OCI-LY7 (cell line): ENCODE measurements at regions not wholly inside any gene's neighbourhood (a gene's known extent, or its start where the extent isn't known, plus 50 kb on each side); places are given as distances from the start of the nearest gene placed in this dataset.

ENCODE experiments used
- BruUV-seq: library from RNA; stranded (reverse); fragments of 400-500 nt; replicated peaks from 2 replicates; lab custom pipeline; 2021; lab: Mats Ljungman, UMichigan
- CTCF ChIA-PET: fragments of 300-600 bp; sonication (Branson Sonifier 250); formaldehyde crosslinking; loops from one replicate; lab custom pipeline; 2022; ENCODE audit warnings: antibody characterized with exemption; ENCODE audit not compliant: unreplicated experiment; lab: Charles Lee
- POLR2A ChIA-PET: fragments of 300-600 bp; sonication (Branson Sonifier 250); formaldehyde crosslinking; loops from one replicate; lab custom pipeline; 2022; ENCODE audit warnings: antibody characterized with exemption; lab: Charles Lee
- DNase-seq: peaks from one replicate; pipeline ENCODE4 v3.0.0-alpha.2; 2015; ENCODE audit warnings: low spot score
- H2AFZ ChIP-seq: fragments of 200-600 bp; sonication (generic), shearing (Covaris generic); 2 replicates; pipeline ENCODE4 v1.6.1; 2014; ENCODE audit warnings: mild to moderate bottlenecking, antibody characterized with exemption, low read length, moderate library complexity
- H3K27ac ChIP-seq: fragments of 200-600 bp; sonication (generic); 2 replicates; pipeline ENCODE4 v1.5.1; 2014; ENCODE audit warnings: mixed run types, low read depth, mild to moderate bottlenecking, moderate library complexity, low read length, inconsistent platforms; ENCODE audit not compliant: poor library complexity, severe bottlenecking
- H3K36me3 ChIP-seq: fragments of 200-600 bp; sonication (generic); 2 replicates; pipeline ENCODE4 v1.6.1; 2014; ENCODE audit warnings: mild to moderate bottlenecking, antibody characterized with exemption, low read length, moderate library complexity, mixed read lengths; ENCODE audit not compliant: insufficient read depth
- H3K4me1 ChIP-seq: fragments of 200-600 bp; sonication (generic); 2 replicates; pipeline ENCODE4 v1.5.1; 2014; ENCODE audit warnings: mild to moderate bottlenecking, low read length; ENCODE audit not compliant: insufficient read depth, poor library complexity, severe bottlenecking
- H3K4me2 ChIP-seq: fragments of 200-600 bp; sonication (generic); 2 replicates; pipeline ENCODE4 v1.6.1; 2014; ENCODE audit warnings: mild to moderate bottlenecking, low read length
- H3K4me3 ChIP-seq: fragments of 200-600 bp; sonication (generic); 2 replicates; pipeline ENCODE4 v1.5.1; 2014; ENCODE audit warnings: mild to moderate bottlenecking, low read depth, low read length; ENCODE audit not compliant: poor library complexity, severe bottlenecking
- H3K79me2 ChIP-seq: fragments of 200-600 bp; sonication (generic); 2 replicates; pipeline ENCODE4 v1.6.1; 2016; ENCODE audit warnings: low read depth, mild to moderate bottlenecking, low read length, moderate library complexity, mixed read lengths; ENCODE audit not compliant: insufficient read depth
- H3K9me2 ChIP-seq: fragments of 200-600 bp; sonication (generic); 2 replicates; pipeline ENCODE4 v1.6.1; 2016; ENCODE audit warnings: mild to moderate bottlenecking, low read length, mixed read lengths; ENCODE audit not compliant: insufficient read depth
- H3K9me3 ChIP-seq: fragments of 200-600 bp; sonication (generic); 2 replicates; pipeline ENCODE4 v1.6.1; 2014; ENCODE audit warnings: mild to moderate bottlenecking, mixed run types, low read length, mixed read lengths
- H4K20me1 ChIP-seq: fragments of 200-600 bp; sonication (generic); 2 replicates; pipeline ENCODE4 v1.6.1; 2014; ENCODE audit warnings: mild to moderate bottlenecking, antibody characterized with exemption, low read length, moderate library complexity, mixed read lengths; ENCODE audit not compliant: insufficient read depth
- EZH2phosphoT487 ChIP-seq: fragments of 200-600 bp; sonication (generic); IDR thresholded peaks from 2 replicates; pipeline ENCODE4 v1.6.1; 2018; ENCODE audit warnings: low read depth, borderline replicate concordance, mild to moderate bottlenecking, mixed run types, antibody characterized with exemption, low read length, moderate library complexity, mixed read lengths
- intact Hi-C: fragments of 100-400 bp; cut with micrococcal nuclease; formaldehyde crosslinking; loops from one replicate; pipeline ENCODE4 v1.10.0; 2022; ENCODE audit not compliant: unreplicated experiment
- TF ChIP-seq, protein P1 (sequence below): fragments of 200-600 bp; sonication (generic); conservative IDR thresholded peaks from 2 replicates; pipeline ENCODE4 v1.5.1; 2014; ENCODE audit warnings: mild to moderate bottlenecking, antibody characterized with exemption, low read length, moderate library complexity, mixed read lengths

DNA sequence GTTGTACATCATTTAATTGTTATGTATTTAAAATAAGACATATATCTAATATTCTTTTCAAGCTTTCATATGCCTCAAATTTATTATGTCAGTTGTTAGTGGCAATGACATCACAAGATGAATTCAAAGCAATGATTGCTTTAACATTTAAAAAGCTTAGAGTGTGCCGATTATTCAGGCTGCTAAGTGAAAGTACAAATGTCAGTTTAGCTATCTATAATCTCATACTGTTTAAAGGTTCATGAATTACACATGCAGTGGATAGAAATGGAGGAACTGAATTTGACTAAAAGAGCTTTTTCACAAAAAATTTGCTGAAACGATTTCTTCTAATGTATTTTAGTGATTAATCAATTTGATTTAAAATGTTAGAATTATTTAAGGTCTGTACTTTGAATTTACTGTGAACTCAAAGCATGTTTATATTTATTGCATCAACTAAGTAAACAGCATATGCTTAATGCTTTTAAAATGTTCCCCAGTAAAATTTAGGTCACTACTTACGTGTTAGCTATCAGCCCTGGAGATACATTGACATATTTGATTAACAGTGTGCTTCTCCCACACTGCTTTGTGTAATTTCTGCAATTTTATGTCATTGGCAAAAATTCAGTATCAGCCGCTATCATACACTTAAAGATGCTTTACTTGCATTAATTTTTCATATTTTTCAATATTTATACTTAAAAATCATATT lies 334.9 kb downstream of the PARP8 start:
- Histone ChIP-seq H2AFZ (no peak overlapping the region), H4K20me1 (no peaks in the 10 kb centered on the region), H3K4me1 (no peaks in the 10 kb centered on the region), H3K4me3 (no peak overlapping the region), H3K79me2 (no peaks in the 10 kb centered on the region), H3K27ac (no peak overlapping the region), H3K9me2 (no peaks in the 10 kb centered on the region), H3K9me3 (no peaks in the 10 kb centered on the region), H3K4me2 (no peak overlapping the region), H3K36me3 (no peaks in the 10 kb centered on the region)
- intact Hi-C loops = no loop called here
- POLR2A ChIA-PET = interaction anchor here (0.7 to 1.6 kb wide), 2 partner anchors 20 to 609 kb away, joined by 3 read pairs; no protein-coding TSS in a partner anchor
- BruUV-seq = no TSS peak
- CTCF ChIA-PET = no interaction called here
- no peak for DNase-seq
- TF ChIP-seq, protein P1, sequence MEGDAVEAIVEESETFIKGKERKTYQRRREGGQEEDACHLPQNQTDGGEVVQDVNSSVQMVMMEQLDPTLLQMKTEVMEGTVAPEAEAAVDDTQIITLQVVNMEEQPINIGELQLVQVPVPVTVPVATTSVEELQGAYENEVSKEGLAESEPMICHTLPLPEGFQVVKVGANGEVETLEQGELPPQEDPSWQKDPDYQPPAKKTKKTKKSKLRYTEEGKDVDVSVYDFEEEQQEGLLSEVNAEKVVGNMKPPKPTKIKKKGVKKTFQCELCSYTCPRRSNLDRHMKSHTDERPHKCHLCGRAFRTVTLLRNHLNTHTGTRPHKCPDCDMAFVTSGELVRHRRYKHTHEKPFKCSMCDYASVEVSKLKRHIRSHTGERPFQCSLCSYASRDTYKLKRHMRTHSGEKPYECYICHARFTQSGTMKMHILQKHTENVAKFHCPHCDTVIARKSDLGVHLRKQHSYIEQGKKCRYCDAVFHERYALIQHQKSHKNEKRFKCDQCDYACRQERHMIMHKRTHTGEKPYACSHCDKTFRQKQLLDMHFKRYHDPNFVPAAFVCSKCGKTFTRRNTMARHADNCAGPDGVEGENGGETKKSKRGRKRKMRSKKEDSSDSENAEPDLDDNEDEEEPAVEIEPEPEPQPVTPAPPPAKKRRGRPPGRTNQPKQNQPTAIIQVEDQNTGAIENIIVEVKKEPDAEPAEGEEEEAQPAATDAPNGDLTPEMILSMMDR = no peak
- TF ChIP-seq EZH2phosphoT487 = no peak

DNA sequence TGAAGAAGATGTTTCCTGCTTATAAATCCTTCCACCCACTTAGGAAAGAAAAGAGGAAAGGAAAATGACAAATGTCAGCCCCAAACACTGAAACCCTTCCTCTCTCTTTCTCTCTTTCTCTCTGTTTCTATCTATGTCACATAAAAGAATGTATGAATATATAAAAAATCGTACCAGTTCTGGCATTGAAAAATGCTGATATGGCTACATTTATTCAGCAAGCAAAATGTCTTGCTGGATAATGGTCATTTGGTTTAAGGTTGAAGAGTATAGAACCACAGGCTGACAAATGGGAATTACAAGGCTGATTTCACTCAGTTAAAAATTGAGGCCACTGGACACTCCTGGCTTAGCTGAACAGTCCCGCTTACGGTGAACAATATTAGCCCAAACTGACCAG lies 335.9 kb downstream of the PARP8 start:
- Histone ChIP-seq H3K9me2 (no peaks in the 10 kb centered on the region), H3K9me3 (no peaks in the 10 kb centered on the region), H2AFZ (no peak overlapping the region), H3K4me1 (no peaks in the 10 kb centered on the region), H3K4me2 (no peak overlapping the region), H3K36me3 (no peaks in the 10 kb centered on the region), H3K79me2 (no peaks in the 10 kb centered on the region), H3K27ac (no peak overlapping the region), H3K4me3 (no peak overlapping the region), H4K20me1 (no peaks in the 10 kb centered on the region)
- DNase-seq = no peak
- ChIA-PET POLR2A (no interaction called here), CTCF (no interaction called here)
- BruUV-seq = no TSS peak
- TF ChIP-seq EZH2phosphoT487 = no peak
- TF ChIP-seq, protein P1 = no peak
- intact Hi-C loops = no loop called here

- no peak overlapping the region for H3K27ac ChIP-seq
- no peak for DNase-seq
- no peaks in the 10 kb centered on the region for H3K36me3 ChIP-seq
- intact Hi-C loops = no loop called here
- H4K20me1 ChIP-seq = no peaks in the 10 kb centered on the region
- no peaks in the 10 kb centered on the region for H3K4me1 ChIP-seq
- H3K9me2 ChIP-seq = no peaks in the 10 kb centered on the region
- no peaks in the 10 kb centered on the region for H3K79me2 ChIP-seq
- H2AFZ ChIP-seq = no peak overlapping the region
- H3K9me3 ChIP-seq = no peaks in the 10 kb centered on the region
- BruUV-seq = no TSS peak
- H3K4me2 ChIP-seq = no peak overlapping the region
- ChIA-PET CTCF (no interaction called here), POLR2A (interaction anchor here (1.2 kb wide), 1 partner anchor 8 kb away, joined by 3 read pairs; no protein-coding TSS in a partner anchor)
- no peak for TF ChIP-seq EZH2phosphoT487
- TF ChIP-seq, protein P1 = no peak
- no peak overlapping the region for H3K4me3 ChIP-seq
Observed at GRCh38 chr5:51013036-51013435, 346.6 kb downstream of the PARP8 start.
